ENCODE measurements at regions not wholly inside any gene's neighbourhood (a gene's known extent, or its start where the extent isn't known, plus 50 kb on each side); places are given as distances from the start of the nearest gene placed in this dataset.

DNA sequence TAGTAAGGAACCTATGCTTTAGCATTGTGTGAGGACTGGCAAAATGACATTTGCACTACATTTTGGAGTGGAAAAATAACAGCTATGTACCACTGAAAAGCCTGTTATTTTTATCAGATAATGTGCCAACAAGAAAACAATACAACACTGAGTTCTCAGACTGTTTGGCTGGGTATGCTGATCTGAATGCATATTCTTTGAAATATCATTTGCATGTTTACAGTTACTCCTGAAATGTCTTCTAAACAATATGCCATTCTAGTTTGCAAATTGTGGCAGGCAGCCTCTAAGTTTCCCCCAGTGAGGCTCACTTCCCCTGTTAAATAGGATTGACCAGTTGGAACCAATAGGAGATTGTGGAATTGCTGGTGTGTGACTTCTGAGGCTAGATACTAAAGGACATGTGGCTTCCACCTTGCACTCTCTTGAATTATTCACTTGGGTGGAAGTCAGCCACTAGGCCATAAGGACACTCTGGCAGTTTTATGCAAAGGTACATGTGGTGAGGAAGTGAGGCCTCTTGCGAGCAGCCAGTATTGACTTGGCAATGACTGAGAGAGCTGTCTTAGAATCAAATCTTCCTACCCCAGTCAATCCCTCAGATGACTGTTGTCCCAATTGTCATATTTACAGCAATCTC is 250.4 kb upstream of the PCSK5 start:
- no peak for TF ChIP-seq ISL1 (CRISPR knock-in tag; IDR thresholded peaks at IDR 0.05)
- ATAC-seq, result no peak

DNA sequence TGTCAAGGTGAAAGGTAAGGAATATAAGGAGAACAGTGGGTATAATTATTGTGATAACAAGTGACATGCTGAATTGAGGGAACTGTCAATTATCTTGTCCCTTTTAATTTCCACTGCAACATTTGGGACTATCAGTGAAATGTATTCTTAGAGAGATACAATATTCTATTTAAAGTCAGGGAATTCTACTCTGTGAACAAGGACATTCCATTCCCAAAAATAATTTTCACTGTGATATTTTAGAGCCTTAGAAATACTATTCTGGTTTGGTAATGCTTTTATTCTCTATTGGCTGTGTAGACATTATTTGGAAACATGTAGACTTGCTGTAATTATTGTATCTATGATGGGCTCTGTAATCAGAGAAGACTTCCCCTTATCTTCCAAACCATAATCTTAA is 248.0 kb upstream of the PCSK5 start:
- no peak for TF ChIP-seq CSDC2 (CRISPR knock-in tag; IDR thresholded peaks at IDR 0.05)
- no peak for TF ChIP-seq ARNTL (CRISPR knock-in tag; IDR thresholded peaks at IDR 0.05; ENCODE audit: borderline replicate concordance, low read depth)
- no peak for TF ChIP-seq ZNF565 (CRISPR knock-in tag; conservative IDR thresholded peaks at IDR 0.05; ENCODE audit: low read depth)
- no peak for TF ChIP-seq RARB (CRISPR knock-in tag; IDR thresholded peaks at IDR 0.05)
- no peak for TF ChIP-seq OSR1 (CRISPR knock-in tag; IDR thresholded peaks at IDR 0.05)
- TF ChIP-seq PPARA (CRISPR knock-in tag; IDR thresholded peaks at IDR 0.05; ENCODE audit: borderline replicate concordance), result no peak
- no peak for TF ChIP-seq ZFP3 (CRISPR knock-in tag; IDR thresholded peaks at IDR 0.05)
- TF ChIP-seq ISL1 (CRISPR knock-in tag; IDR thresholded peaks at IDR 0.05), result no peak
- TF ChIP-seq SNAI2 (CRISPR knock-in tag; IDR thresholded peaks at IDR 0.05), result no peak
- no peak for TF ChIP-seq ZFP30 (CRISPR knock-in tag; IDR thresholded peaks at IDR 0.05)
- no peak for TF ChIP-seq ZNF8 (CRISPR knock-in tag; IDR thresholded peaks at IDR 0.05)
- TF ChIP-seq, protein P1, sequence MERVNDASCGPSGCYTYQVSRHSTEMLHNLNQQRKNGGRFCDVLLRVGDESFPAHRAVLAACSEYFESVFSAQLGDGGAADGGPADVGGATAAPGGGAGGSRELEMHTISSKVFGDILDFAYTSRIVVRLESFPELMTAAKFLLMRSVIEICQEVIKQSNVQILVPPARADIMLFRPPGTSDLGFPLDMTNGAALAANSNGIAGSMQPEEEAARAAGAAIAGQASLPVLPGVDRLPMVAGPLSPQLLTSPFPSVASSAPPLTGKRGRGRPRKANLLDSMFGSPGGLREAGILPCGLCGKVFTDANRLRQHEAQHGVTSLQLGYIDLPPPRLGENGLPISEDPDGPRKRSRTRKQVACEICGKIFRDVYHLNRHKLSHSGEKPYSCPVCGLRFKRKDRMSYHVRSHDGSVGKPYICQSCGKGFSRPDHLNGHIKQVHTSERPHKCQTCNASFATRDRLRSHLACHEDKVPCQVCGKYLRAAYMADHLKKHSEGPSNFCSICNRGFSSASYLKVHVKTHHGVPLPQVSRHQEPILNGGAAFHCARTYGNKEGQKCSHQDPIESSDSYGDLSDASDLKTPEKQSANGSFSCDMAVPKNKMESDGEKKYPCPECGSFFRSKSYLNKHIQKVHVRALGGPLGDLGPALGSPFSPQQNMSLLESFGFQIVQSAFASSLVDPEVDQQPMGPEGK (CRISPR knock-in tag; IDR thresholded peaks at IDR 0.05; ENCODE audit: borderline replicate concordance), result no peak
- TF ChIP-seq, protein P2, sequence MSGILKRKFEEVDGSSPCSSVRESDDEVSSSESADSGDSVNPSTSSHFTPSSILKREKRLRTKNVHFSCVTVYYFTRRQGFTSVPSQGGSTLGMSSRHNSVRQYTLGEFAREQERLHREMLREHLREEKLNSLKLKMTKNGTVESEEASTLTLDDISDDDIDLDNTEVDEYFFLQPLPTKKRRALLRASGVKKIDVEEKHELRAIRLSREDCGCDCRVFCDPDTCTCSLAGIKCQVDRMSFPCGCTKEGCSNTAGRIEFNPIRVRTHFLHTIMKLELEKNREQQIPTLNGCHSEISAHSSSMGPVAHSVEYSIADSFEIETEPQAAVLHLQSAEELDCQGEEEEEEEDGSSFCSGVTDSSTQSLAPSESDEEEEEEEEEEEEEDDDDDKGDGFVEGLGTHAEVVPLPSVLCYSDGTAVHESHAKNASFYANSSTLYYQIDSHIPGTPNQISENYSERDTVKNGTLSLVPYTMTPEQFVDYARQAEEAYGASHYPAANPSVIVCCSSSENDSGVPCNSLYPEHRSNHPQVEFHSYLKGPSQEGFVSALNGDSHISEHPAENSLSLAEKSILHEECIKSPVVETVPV (CRISPR knock-in tag; IDR thresholded peaks at IDR 0.05), result no peak
- TF ChIP-seq ESRRG (CRISPR knock-in tag; IDR thresholded peaks at IDR 0.05), result no peak
- TF ChIP-seq TCF4 (CRISPR knock-in tag; IDR thresholded peaks at IDR 0.05; ENCODE audit: borderline replicate concordance), result no peak
- TF ChIP-seq ZNF70 (CRISPR knock-in tag; IDR thresholded peaks at IDR 0.05), result no peak
- TF ChIP-seq ZC3H10 (CRISPR knock-in tag; IDR thresholded peaks at IDR 0.05), result no peak
- TF ChIP-seq TOX (CRISPR knock-in tag; IDR thresholded peaks at IDR 0.05; ENCODE audit: borderline replicate concordance), result no peak
- ATAC-seq, result no peak

DNA sequence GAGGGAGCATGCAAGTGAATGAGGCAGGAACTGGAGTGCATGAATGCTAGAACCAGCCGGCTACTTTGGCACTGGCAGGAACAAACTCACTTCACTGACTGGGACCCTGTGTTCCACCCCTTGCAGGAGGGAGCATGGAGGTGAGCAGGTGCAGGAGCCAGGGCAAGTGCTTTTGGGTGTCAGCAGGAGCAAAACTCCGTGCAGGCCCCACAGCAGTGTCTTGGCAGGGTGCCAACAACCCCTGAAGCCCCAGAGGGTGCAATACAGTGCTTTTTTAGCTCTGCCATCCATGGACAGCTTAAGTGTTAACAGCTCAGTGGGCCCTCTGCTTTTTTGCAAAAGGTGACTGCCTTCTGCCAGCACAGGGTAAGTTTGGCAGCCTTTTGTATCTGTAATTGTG is 245.8 kb upstream of the PCSK5 start:
- no peak for TF ChIP-seq ZFP30 (CRISPR knock-in tag; IDR thresholded peaks at IDR 0.05)
- TF ChIP-seq, protein P1 (CRISPR knock-in tag; IDR thresholded peaks at IDR 0.05; ENCODE audit: borderline replicate concordance), result no peak
- no peak for TF ChIP-seq ISL1 (CRISPR knock-in tag; IDR thresholded peaks at IDR 0.05)
- no peak for TF ChIP-seq OSR1 (CRISPR knock-in tag; IDR thresholded peaks at IDR 0.05)
- TF ChIP-seq ARNTL (CRISPR knock-in tag; IDR thresholded peaks at IDR 0.05; ENCODE audit: borderline replicate concordance, low read depth), result no peak
- TF ChIP-seq, protein P2 (CRISPR knock-in tag; IDR thresholded peaks at IDR 0.05), result no peak
- TF ChIP-seq ZNF8 (CRISPR knock-in tag; IDR thresholded peaks at IDR 0.05), result no peak
- no peak for TF ChIP-seq TOX (CRISPR knock-in tag; IDR thresholded peaks at IDR 0.05; ENCODE audit: borderline replicate concordance)
- no peak for TF ChIP-seq ZNF70 (CRISPR knock-in tag; IDR thresholded peaks at IDR 0.05)
- no peak for TF ChIP-seq TCF4 (CRISPR knock-in tag; IDR thresholded peaks at IDR 0.05; ENCODE audit: borderline replicate concordance)
- TF ChIP-seq ZNF565 (CRISPR knock-in tag; conservative IDR thresholded peaks at IDR 0.05; ENCODE audit: low read depth), result no peak
- TF ChIP-seq, protein P3, sequence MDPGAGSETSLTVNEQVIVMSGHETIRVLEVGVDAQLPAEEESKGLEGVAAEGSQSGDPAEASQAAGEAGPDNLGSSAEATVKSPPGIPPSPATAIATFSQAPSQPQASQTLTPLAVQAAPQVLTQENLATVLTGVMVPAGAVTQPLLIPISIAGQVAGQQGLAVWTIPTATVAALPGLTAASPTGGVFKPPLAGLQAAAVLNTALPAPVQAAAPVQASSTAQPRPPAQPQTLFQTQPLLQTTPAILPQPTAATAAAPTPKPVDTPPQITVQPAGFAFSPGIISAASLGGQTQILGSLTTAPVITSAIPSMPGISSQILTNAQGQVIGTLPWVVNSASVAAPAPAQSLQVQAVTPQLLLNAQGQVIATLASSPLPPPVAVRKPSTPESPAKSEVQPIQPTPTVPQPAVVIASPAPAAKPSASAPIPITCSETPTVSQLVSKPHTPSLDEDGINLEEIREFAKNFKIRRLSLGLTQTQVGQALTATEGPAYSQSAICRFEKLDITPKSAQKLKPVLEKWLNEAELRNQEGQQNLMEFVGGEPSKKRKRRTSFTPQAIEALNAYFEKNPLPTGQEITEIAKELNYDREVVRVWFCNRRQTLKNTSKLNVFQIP (CRISPR knock-in tag; IDR thresholded peaks at IDR 0.05; ENCODE audit: borderline replicate concordance, low read depth), result no peak
- TF ChIP-seq ZC3H10 (CRISPR knock-in tag; IDR thresholded peaks at IDR 0.05), result no peak
- ATAC-seq, result no peak

Measured in SK-N-SH treated with all-trans-retinoic acid at 6 μM for 48 hours (cell line).